Fibroblast of villous mesenchyme (primary cell): ENCODE measurements at regions not wholly inside any gene's neighbourhood (a gene's known extent, or its start where the extent isn't known, plus 50 kb on each side); places are given as distances from the start of the nearest gene placed in this dataset.
A peak's percentile ranks its signal among the peaks of the same experiment; 100 is the strongest.

Experiments used
- DNase-seq: peaks from one replicate; pipeline ENCODE4 v3.0.0-alpha.2; 2010; ENCODE audit warnings: low read depth
- H3K4me3 ChIP-seq: 2 replicates; pipeline ENCODE4 v1.5.1; 2011; ENCODE audit warnings: low read depth, mild to moderate bottlenecking, low read length
- CTCF ChIP-seq: IDR thresholded peaks from 2 replicates; pipeline ENCODE4 v1.5.1; 2012; ENCODE audit warnings: low read depth, mild to moderate bottlenecking, low read length; ENCODE audit not compliant: insufficient read depth

GRCh38 chr2:215815960-215816359 is 197.4 kb downstream of the MREG start:
- TF ChIP-seq CTCF: no peak
- no peak for DNase-seq
- H3K4me3 ChIP-seq: no peak overlapping the region

GRCh38 chr2:215812966-215813365 is 200.4 kb downstream of the MREG start:
- no peak overlapping the region for H3K4me3 ChIP-seq
- peak; percentile 26 for DNase-seq

GRCh38 chr2:215811409-215812345 is 201.7 kb downstream of the MREG start:
- no peak for DNase-seq
- no peak for TF ChIP-seq CTCF
- no peak overlapping the region for H3K4me3 ChIP-seq

More at GRCh38 chr2:215812966-215813365, 200.4 kb downstream of the MREG start:
- no peak for TF ChIP-seq CTCF

- TF ChIP-seq CTCF: no peak
- no peak overlapping the region for H3K4me3 ChIP-seq
- DNase-seq: no peak
Measured at GRCh38 chr2:215811003-215811402, 202.3 kb downstream of the MREG start.

- peak; percentile 48 for TF ChIP-seq CTCF
- H3K4me3 ChIP-seq: no peak overlapping the region
- no peak for DNase-seq
Measured at GRCh38 chr2:215808996-215809395, 204.4 kb downstream of the MREG start.

- H3K4me3 ChIP-seq: no peak overlapping the region
- no peak for TF ChIP-seq CTCF
- DNase-seq: no peak
Measured at GRCh38 chr2:215808194-215808593, 205.2 kb downstream of the MREG start.
